Transverse colon (tissue), 4 donors: ENCODE measurements at regions not wholly inside any gene's neighbourhood (a gene's known extent, or its start where the extent isn't known, plus 50 kb on each side); places are given as distances from the start of the nearest gene placed in this dataset.

Experiments used
- DNase-seq: peaks from one replicate; pipeline ENCODE4 v3.0.0-alpha.2; 2019
- H3K27ac ChIP-seq, 4 donors: fragments of 200-600 bp; sonication (generic); 2 replicates each; pipeline ENCODE4 v1.5.1; 2016 to 2018; ENCODE audit warnings: inconsistent platforms in 4 of 4
- H3K27me3 ChIP-seq: fragments of 200-600 bp; sonication (generic); 2 replicates; pipeline ENCODE4 v1.5.1; 2017; ENCODE audit warnings: inconsistent platforms
- H3K36me3 ChIP-seq, 4 donors: fragments of 200-600 bp; sonication (generic); 2 replicates each; pipeline ENCODE4 v1.5.1; 2017 to 2019; ENCODE audit warnings: inconsistent platforms in 4 of 4
- H3K4me1 ChIP-seq, 4 donors: fragments of 200-600 bp; sonication (generic); 2 replicates each; pipeline ENCODE4 v1.5.1; 2017 to 2020; ENCODE audit warnings: inconsistent platforms in 4 of 4
- H3K4me3 ChIP-seq, 4 donors: fragments of 200-600 bp; sonication (generic); 1 replicate in 1 of 4; 2 replicates in 3 of 4; pipeline versions ENCODE4 v1.5.1 to v1.6.1; 2017 to 2019; ENCODE audit warnings: inconsistent platforms in 4 of 4
- H3K9me3 ChIP-seq, 2 donors: fragments of 200-600 bp; sonication (generic); 2 replicates each; pipeline ENCODE4 v1.5.1; 2017 to 2019; ENCODE audit warnings: inconsistent platforms in 2 of 2
- EP300 ChIP-seq: sonication (generic); formaldehyde crosslinking; IDR thresholded peaks from one replicate; pipeline ENCODE4 v1.6.1; 2017; ENCODE audit warnings: antibody characterized with exemption, low read depth
- POLR2A ChIP-seq: fragments of 450-650 bp; IDR thresholded peaks from one replicate; pipeline ENCODE4 v1.6.1; 2016; ENCODE audit warnings: antibody characterized with exemption, mild to moderate bottlenecking, moderate library complexity
- POLR2AphosphoS5 ChIP-seq, 3 donors: sonication (generic); formaldehyde crosslinking; IDR thresholded peaks; one replicate each; pipeline ENCODE4 v1.6.1; 2016; ENCODE audit warnings: antibody characterized with exemption in 3 of 3
- WGBS, 2 donors: methylation state at CpG; one replicate each; pipeline ENCODE4 v1.1.5; 2018; ENCODE audit warnings: low coverage in 1 of 2; 5-methylcytosine and 5-hydroxymethylcytosine counted together
- in situ Hi-C, 4 donors: fragments of 200-750 bp; cut with MboI; loops; one replicate each; pipeline versions ENCODE4 v1.15.0 to v1.15.1; 2017; ENCODE audit warnings: low sequenced_read_pairs in 3 of 4, low pct_ligation_motif_present in 1 of 4, low pct_unique_long_range_greater_than_20kb in 1 of 4
- intact Hi-C: fragments of 100-400 bp; cut with DNase I; formaldehyde crosslinking; loops from one replicate; pipeline ENCODE4 v1.15.1; 2023; ENCODE audit warnings: low total_unique reads
- TF ChIP-seq, protein P1 (sequence below), 5 experiments: fragments of 200-600 bp in 3 of 5; fragments of 450-650 bp in 2 of 5; sonication (generic) in 3 of 5; IDR thresholded peaks; 1 replicate in 2 of 5; 2 replicates in 3 of 5; pipeline ENCODE4 v1.5.1; 2016 to 2017; ENCODE audit warnings: antibody characterized with exemption in 5 of 5, inconsistent platforms in 3 of 5, mild to moderate bottlenecking in 2 of 5, moderate library complexity in 1 of 5

DNA sequence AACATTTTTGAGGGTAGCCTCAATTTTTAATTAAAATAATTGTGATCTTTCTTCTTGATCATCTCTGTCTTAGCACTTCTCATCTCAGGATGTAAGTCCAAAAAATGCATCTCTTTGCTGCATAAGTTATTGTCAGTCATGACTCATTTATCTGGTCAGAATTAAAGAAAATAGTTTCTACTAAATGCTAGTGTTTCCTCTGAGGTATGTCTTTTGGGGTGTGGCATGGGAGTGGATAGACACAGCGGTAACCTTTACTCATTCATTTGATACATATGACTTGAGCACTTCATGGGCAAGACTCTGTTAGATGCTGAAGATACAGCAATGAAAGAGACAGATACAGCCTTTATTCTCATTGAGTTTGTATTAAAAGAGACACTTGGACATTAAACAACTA is 284.7 kb downstream of the IRS1 start:
- intact Hi-C loops (no loop called here), in situ Hi-C loops (no loop called here)
- no peak for TF ChIP-seq POLR2AphosphoS5 (IDR thresholded peaks at IDR 0.05)
- TF ChIP-seq, protein P1, sequence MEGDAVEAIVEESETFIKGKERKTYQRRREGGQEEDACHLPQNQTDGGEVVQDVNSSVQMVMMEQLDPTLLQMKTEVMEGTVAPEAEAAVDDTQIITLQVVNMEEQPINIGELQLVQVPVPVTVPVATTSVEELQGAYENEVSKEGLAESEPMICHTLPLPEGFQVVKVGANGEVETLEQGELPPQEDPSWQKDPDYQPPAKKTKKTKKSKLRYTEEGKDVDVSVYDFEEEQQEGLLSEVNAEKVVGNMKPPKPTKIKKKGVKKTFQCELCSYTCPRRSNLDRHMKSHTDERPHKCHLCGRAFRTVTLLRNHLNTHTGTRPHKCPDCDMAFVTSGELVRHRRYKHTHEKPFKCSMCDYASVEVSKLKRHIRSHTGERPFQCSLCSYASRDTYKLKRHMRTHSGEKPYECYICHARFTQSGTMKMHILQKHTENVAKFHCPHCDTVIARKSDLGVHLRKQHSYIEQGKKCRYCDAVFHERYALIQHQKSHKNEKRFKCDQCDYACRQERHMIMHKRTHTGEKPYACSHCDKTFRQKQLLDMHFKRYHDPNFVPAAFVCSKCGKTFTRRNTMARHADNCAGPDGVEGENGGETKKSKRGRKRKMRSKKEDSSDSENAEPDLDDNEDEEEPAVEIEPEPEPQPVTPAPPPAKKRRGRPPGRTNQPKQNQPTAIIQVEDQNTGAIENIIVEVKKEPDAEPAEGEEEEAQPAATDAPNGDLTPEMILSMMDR (IDR thresholded peaks at IDR 0.05): no peak
- DNase-seq: no peak
- Histone ChIP-seq H3K4me1 (no peaks in the 10 kb centered on the region), H3K36me3 (no peaks in the 10 kb centered on the region), H3K9me3 (no peaks in the 10 kb centered on the region), H3K27ac (no peak overlapping the region), H3K4me3 (no peak overlapping the region), H3K27me3 (no peaks in the 10 kb centered on the region)
- WGBS, 2 donors: 40 to 75% methylated on average over 1 of the region's 1 CpG

DNA sequence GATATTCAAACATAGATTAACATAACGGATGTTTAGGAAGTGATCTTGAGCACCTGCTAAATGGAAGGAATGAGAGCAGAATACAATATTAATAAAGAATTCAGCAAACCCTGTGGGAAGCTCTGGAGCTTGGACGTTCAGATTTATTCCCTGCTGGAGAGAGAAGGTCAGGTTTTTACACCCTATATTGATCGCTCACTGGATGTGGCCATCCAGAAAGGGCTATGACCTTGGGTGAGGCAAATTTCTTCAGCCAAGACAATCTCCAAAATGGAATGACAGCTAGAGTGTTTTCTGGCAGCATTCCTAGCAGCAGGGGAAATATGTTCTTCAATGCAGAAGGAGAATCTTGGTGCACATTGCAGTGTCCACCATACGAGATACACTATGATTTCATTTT is 288.3 kb downstream of the IRS1 start:
- H3K9me3 ChIP-seq: no peaks in the 10 kb centered on the region
- TF ChIP-seq POLR2AphosphoS5 (IDR thresholded peaks at IDR 0.05) (no peak), EP300 (no peak), POLR2A (no peak)
- TF ChIP-seq, protein P1 (IDR thresholded peaks at IDR 0.05): no peak
- intact Hi-C loops: no loop called here
- H3K36me3 ChIP-seq: no peaks in the 10 kb centered on the region
- H3K4me3 ChIP-seq: no peak overlapping the region
- H3K27ac ChIP-seq: no peak overlapping the region
- WGBS, 2 donors: 64 to 87% methylated on average over 4 of the region's 4 CpGs
- no peak for DNase-seq
- H3K27me3 ChIP-seq: no peaks in the 10 kb centered on the region
- no peaks in the 10 kb centered on the region for H3K4me1 ChIP-seq
- in situ Hi-C loops: no loop called here

DNA sequence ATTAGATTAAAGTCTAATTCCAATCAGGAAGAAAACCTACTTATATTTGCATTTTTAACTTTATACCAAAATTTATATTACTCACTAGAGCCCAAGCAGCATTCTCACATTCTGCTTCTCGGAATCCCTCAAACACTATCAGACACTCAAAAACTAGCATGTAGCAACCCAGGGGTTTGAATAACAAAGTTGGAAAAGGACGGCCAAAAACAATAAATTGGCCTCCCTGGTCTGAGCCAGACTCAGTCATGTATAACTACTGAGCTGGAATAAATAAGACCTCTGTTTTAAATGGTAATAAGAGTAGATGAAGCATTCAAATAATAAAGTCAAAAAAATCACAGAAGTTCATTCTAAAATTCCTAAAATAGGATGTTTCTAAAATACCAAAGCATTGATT is 290.9 kb downstream of the IRS1 start:
- Histone ChIP-seq H3K4me3 (no peak overlapping the region), H3K9me3 (no peaks in the 10 kb centered on the region), H3K27ac (no peak overlapping the region), H3K4me1 (no peaks in the 10 kb centered on the region), H3K27me3 (no peaks in the 10 kb centered on the region), H3K36me3 (no peaks in the 10 kb centered on the region)
- 50 to 91% methylated on average over 1 to 2 of the region's 2 CpGs for WGBS, 2 donors
- TF ChIP-seq EP300 (no peak), POLR2AphosphoS5 (IDR thresholded peaks at IDR 0.05) (no peak), POLR2A (no peak)
- TF ChIP-seq, protein P1 (IDR thresholded peaks at IDR 0.05): no peak
- DNase-seq: no peak
- in situ Hi-C loops (no loop called here), intact Hi-C loops (no loop called here)

DNA sequence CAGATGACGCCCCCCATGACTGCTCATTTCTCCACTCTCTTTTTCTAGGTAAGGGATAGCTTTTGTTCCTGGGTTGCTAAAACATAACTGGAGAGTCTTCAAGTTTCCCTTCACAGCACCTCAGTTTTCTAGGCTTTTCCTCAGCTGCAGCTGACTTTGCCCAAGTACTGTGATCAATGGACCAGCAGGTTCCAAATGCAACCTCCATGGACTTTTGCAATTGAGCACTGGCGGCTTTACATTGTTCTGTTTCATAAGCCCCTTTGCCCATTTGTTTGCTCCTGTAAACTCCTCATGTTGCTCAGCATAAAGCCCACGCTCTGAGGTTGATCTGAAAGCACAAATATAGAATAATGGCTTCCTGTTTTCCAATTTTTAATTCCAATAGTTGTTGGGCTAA is 291.6 kb downstream of the IRS1 start:
- DNase-seq: no peak
- no peaks in the 10 kb centered on the region for H3K4me1 ChIP-seq
- H3K27ac ChIP-seq: no peak overlapping the region
- in situ Hi-C loops: no loop called here
- no peaks in the 10 kb centered on the region for H3K9me3 ChIP-seq
- 86 to 91% methylated on average over 2 to 3 of the region's 3 CpGs for WGBS, 2 donors
- intact Hi-C loops: no loop called here
- no peak overlapping the region for H3K4me3 ChIP-seq
- H3K36me3 ChIP-seq: no peaks in the 10 kb centered on the region
- H3K27me3 ChIP-seq: no peaks in the 10 kb centered on the region
- TF ChIP-seq EP300: no peak

DNA sequence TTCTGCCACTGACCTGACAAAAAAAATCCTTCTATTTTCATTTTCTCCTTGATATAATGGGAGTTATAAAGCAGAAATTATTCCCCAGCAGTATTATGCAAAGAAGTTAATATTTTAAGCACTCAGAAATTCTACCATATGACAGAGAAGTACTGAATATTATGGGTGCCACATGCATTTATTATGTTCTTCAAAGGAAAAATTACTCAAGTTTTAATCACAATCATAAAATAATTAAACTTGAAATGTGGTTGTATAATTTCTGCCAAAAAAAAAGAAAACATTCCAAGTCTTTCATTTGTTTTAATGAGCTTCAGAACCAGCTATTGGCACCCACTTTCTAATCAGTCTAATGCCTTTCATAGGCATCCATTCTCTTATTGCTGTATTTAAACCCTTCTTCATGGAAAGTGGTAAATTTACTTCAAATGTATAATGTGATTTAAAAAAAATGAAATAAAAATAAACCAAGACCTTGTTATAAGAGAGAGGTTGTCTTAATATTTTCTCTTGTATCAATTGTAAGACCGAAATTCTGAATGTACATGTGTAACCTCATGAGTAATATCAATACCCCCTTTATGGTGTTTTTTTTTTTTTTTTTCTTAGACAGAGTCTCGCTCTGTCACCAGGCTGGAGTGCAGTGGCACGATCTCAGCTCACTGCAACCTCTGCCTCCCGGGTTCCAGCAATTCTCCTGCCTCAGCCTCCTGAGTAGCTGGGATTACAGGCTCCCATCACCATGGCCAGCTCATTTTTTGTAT is 302.3 kb downstream of the IRS1 start:
- no peak for DNase-seq
- no peak overlapping the region for H3K4me3 ChIP-seq
- WGBS, 2 donors: 80 to 89% methylated on average over 4 of the region's 4 CpGs
- H3K36me3 ChIP-seq: no peaks in the 10 kb centered on the region
- H3K9me3 ChIP-seq: no peaks in the 10 kb centered on the region
- TF ChIP-seq POLR2AphosphoS5 (IDR thresholded peaks at IDR 0.05): no peak
- no peak for TF ChIP-seq EP300
- TF ChIP-seq POLR2A: no peak
- no peak overlapping the region for H3K27ac ChIP-seq
- no peaks in the 10 kb centered on the region for H3K4me1 ChIP-seq
- in situ Hi-C loops (no loop called here), intact Hi-C loops (no loop called here)
- no peaks in the 10 kb centered on the region for H3K27me3 ChIP-seq
